NT2/D1 (cell line): ENCODE measurements at regions not wholly inside any gene's neighbourhood (a gene's known extent, or its start where the extent isn't known, plus 50 kb on each side); places are given as distances from the start of the nearest gene placed in this dataset.

Experiments
- SUZ12 ChIP-seq: IDR thresholded peaks from 2 replicates; pipeline ENCODE4 v1.6.1; 2011; ENCODE audit not compliant: insufficient read length, insufficient read depth; ENCODE audit errors: extremely low read depth
- YY1 ChIP-seq: IDR thresholded peaks from 2 replicates; pipeline ENCODE4 v1.6.1; 2011; ENCODE audit not compliant: insufficient read length, insufficient read depth
- ZNF274 ChIP-seq: IDR thresholded peaks from 2 replicates; pipeline ENCODE4 v1.6.1; 2011; ENCODE audit warnings: mild to moderate bottlenecking, low read depth, low read length

- TF ChIP-seq ZNF274 (no peak), YY1 (no peak), SUZ12 (no peak)
These were observed 111.3 kb upstream of the SIX2 start for GRCh38 chr2:45120546-45120945.
